ENCODE measurements at regions not wholly inside any gene's neighbourhood (a gene's known extent, or its start where the extent isn't known, plus 50 kb on each side); places are given as distances from the start of the nearest gene placed in this dataset.

GRCh38 chr17:79479876-79480275 lies 131.0 kb downstream of the RBFOX3 start:
- TF ChIP-seq CTCF (IDR thresholded peaks at IDR 0.05) (no peak), POLR2A (IDR thresholded peaks at IDR 0.05) (no peak)
